Kidney epithelial cell (primary cell): ENCODE measurements at regions not wholly inside any gene's neighbourhood (a gene's known extent, or its start where the extent isn't known, plus 50 kb on each side); places are given as distances from the start of the nearest gene placed in this dataset.

Experiments used
- DNase-seq: peaks from one replicate; pipeline ENCODE4 v3.0.0-alpha.2; 2010; ENCODE audit warnings: low read depth
- H3K27me3 ChIP-seq: 2 replicates; pipeline ENCODE4 v1.6.0; 2011; ENCODE audit warnings: low read length; ENCODE audit not compliant: control insufficient read depth, insufficient read depth
- H3K36me3 ChIP-seq: 2 replicates; pipeline ENCODE4 v1.5.1; 2011; ENCODE audit warnings: low read length; ENCODE audit not compliant: control insufficient read depth, insufficient read depth
- H3K4me3 ChIP-seq: 2 replicates; pipeline ENCODE4 v1.5.1; 2011; ENCODE audit warnings: low read depth, mild to moderate bottlenecking, control low read depth, low read length
- CTCF ChIP-seq: IDR thresholded peaks from 2 replicates; pipeline ENCODE4 v1.5.1; 2011; ENCODE audit warnings: mild to moderate bottlenecking, moderate library complexity, low read length, control low read depth, inconsistent platforms; ENCODE audit not compliant: insufficient read depth, poor library complexity, severe bottlenecking

- Histone ChIP-seq H3K36me3 (no peaks in the 10 kb centered on the region), H3K4me3 (no peak overlapping the region), H3K27me3 (no peaks in the 10 kb centered on the region)
- no peak for DNase-seq
- TF ChIP-seq CTCF: no peak
Observed at GRCh38 chr11:121688860-121689614, 236.3 kb upstream of the SORL1-AS1 start.

GRCh38 chr11:121688055-121688491, 235.3 kb upstream of the SORL1-AS1 start:
- H3K27me3 ChIP-seq: no peaks in the 10 kb centered on the region
- no peak for TF ChIP-seq CTCF
- H3K36me3 ChIP-seq: no peaks in the 10 kb centered on the region
- no peak for DNase-seq
- H3K4me3 ChIP-seq: no peak overlapping the region

GRCh38 chr11:121683791-121684190, 231.0 kb upstream of the SORL1-AS1 start:
- no peak for TF ChIP-seq CTCF
- no peaks in the 10 kb centered on the region for H3K27me3 ChIP-seq
- H3K36me3 ChIP-seq: no peaks in the 10 kb centered on the region
- DNase-seq: no peak
- H3K4me3 ChIP-seq: no peak overlapping the region
